ENCODE measurements at regions not wholly inside any gene's neighbourhood (a gene's known extent, or its start where the extent isn't known, plus 50 kb on each side); places are given as distances from the start of the nearest gene placed in this dataset.

GRCh38 chr9:89956331-89956730 is 351.5 kb downstream of the GADD45G start:
- Mint-ChIP-seq H3K36me3 (ENCODE audit: low read depth) (no peaks in the 10 kb centered on the region), H3K9me3 (no peaks in the 10 kb centered on the region), H3K4me3 (no peak overlapping the region), H3K27ac (no peak overlapping the region), H3K4me1 (no peaks in the 10 kb centered on the region), H3K27me3 (no peaks in the 10 kb centered on the region)
- no peak for TF ChIP-seq CTCF (IDR thresholded peaks at IDR 0.05)
- intact Hi-C loops (cut with micrococcal nuclease): no loop called here
- DNase-seq (no peak), ATAC-seq (ENCODE audit: low read depth) (no peak)
- ChIA-PET CTCF (no interaction called here), POLR2A (no interaction called here)

DNA sequence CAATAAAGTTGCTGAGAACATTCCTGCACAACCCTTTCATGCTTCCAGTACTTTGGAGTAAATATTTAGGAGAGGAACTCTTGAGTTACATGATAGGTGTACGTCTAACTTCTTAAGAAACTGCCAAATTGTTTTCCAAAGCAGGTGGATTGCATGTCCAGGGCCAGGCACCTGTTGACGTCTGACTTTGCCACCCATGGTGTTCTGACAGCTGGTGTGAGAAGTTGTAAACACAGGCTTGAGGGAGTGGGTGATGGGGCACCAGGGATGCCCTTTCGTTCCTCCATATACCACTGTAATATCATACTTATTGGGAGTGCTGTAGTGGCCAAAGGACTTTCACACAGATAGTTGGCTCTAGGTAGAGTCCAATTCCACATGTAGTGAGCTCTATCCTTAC is 352.1 kb downstream of the GADD45G start:
- POLR2A ChIA-PET: no interaction called here
- intact Hi-C loops (cut with micrococcal nuclease): no loop called here
- no peak for ATAC-seq (ENCODE audit: low read depth)
- Mint-ChIP-seq H3K36me3 (ENCODE audit: low read depth) (no peaks in the 10 kb centered on the region), H3K27me3 (no peaks in the 10 kb centered on the region), H3K9me3 (no peaks in the 10 kb centered on the region), H3K4me1 (peaks cover 6% of the 10 kb centered on the region), H3K27ac (no peak overlapping the region), H3K4me3 (no peak overlapping the region)
- CTCF ChIA-PET: no interaction called here
- DNase-seq: no peak
- TF ChIP-seq CTCF (IDR thresholded peaks at IDR 0.05): no peak

- no peaks in the 10 kb centered on the region for H3K9me3 Mint-ChIP-seq
These were observed 353.3 kb downstream of the GADD45G start for GRCh38 chr9:89958086-89958485.

DNA sequence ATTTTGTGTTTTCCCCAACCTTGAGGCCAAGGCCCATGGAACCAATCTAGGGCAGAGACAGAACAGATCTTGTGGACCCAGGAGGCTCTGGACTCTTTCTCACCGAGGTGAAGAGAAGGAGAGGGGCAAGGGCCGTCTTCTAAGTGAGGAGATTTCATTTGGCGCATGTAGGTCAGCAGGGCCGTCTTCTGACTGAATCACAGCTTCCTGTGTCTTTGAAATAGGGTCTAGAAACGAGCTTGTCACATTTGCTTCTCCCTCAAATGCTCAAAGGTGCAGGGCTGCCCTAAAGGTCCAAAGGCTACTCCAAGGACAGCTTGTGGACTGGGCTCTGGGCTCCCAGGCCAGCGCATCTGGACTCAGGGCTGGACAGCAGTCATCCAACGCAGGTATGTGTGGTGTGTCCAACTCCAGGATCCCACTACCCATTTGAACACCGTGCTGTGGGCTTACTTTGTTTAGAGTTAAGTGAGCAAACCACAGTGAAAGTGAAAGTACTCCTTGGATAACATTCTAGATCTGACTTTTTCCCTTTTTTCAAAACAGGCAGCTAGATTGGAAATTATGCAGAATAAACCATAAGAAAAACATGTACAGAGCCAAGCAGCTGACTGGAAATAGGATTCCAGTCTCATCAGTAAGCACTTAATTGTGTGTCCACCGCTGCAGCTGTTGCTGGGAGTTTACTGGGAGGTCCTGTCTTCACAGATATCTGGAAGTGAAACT is 357.0 kb downstream of the GADD45G start:
- Mint-ChIP-seq H3K36me3 (ENCODE audit: low read depth) (no peaks in the 10 kb centered on the region), H3K4me3 (no peak overlapping the region), H3K27me3 (no peaks in the 10 kb centered on the region), H3K4me1 (peaks cover 9% of the 10 kb centered on the region), H3K9me3 (no peaks in the 10 kb centered on the region), H3K27ac (peak overlapping the region; percentile 1)
- ChIA-PET POLR2A (no interaction called here), CTCF (interaction anchor here (1.1 kb wide), 1 partner anchor 358 kb away, joined by 3 read pairs; no protein-coding TSS in a partner anchor)
- no peak for TF ChIP-seq CTCF (IDR thresholded peaks at IDR 0.05)
- ATAC-seq (ENCODE audit: low read depth) (no peak), DNase-seq (no peak)
- intact Hi-C loops (cut with micrococcal nuclease): no loop called here

More at GRCh38 chr9:89958086-89958485, 353.3 kb downstream of the GADD45G start:
- Mint-ChIP-seq H3K36me3 (ENCODE audit: low read depth) (no peaks in the 10 kb centered on the region), H3K27me3 (no peaks in the 10 kb centered on the region), H3K27ac (no peak overlapping the region), H3K4me3 (no peak overlapping the region), H3K4me1 (peaks cover 9% of the 10 kb centered on the region)
- intact Hi-C loops (cut with micrococcal nuclease): no loop called here
- ATAC-seq (ENCODE audit: low read depth): no peak
- POLR2A ChIA-PET: interaction anchor here (0.6 to 0.8 kb wide), 2 partner anchors 319 to 460 kb away, joined by 3 to 6 read pairs; no protein-coding TSS in a partner anchor
- CTCF ChIA-PET: no interaction called here
- no peak for TF ChIP-seq CTCF (IDR thresholded peaks at IDR 0.05)
- DNase-seq: no peak

- CTCF ChIA-PET: no interaction called here
- no peaks in the 10 kb centered on the region for H3K36me3 Mint-ChIP-seq (ENCODE audit: low read depth)
- no peak for TF ChIP-seq CTCF (IDR thresholded peaks at IDR 0.05)
- H3K4me3 Mint-ChIP-seq: no peak overlapping the region
- ATAC-seq (ENCODE audit: low read depth) (no peak), DNase-seq (no peak)
- H3K27me3 Mint-ChIP-seq: no peaks in the 10 kb centered on the region
- no peaks in the 10 kb centered on the region for H3K9me3 Mint-ChIP-seq
- intact Hi-C loops (cut with micrococcal nuclease): no loop called here
- H3K4me1 Mint-ChIP-seq: peaks cover 9% of the 10 kb centered on the region
- no peak overlapping the region for H3K27ac Mint-ChIP-seq
- POLR2A ChIA-PET: no interaction called here
These were observed 358.5 kb downstream of the GADD45G start for GRCh38 chr9:89963280-89963679.

All from activated B cell treated with CpG ODN at 0.5 μM for 24 hours (primary cell).